ENCODE measurements at regions not wholly inside any gene's neighbourhood (a gene's known extent, or its start where the extent isn't known, plus 50 kb on each side); places are given as distances from the start of the nearest gene placed in this dataset.
A peak's percentile ranks its signal among the peaks of the same experiment; 100 is the strongest.
"Not testable (repeated sequence)": the region's sequence is repeated elsewhere in the genome, so short reads cannot be mapped to it uniquely, and the experiment has no call there.

- H3K27me3 Mint-ChIP-seq; H3K9me3 Mint-ChIP-seq; H3K4me1 Mint-ChIP-seq (ENCODE audit: low read depth); H3K9me3 ChIP-seq (ENCODE audit: control insufficient read depth in 1 of 2, insufficient read depth in 1 of 2, low read length in 2 of 2); ATAC-seq (ENCODE audit: poor library complexity); H3K4me3 ChIP-seq (ENCODE audit: low read length); H3K36me3 Mint-ChIP-seq (ENCODE audit: low read depth); DNase-seq; H3K4me1 ChIP-seq (ENCODE audit: insufficient read depth, low read length); H3K27ac Mint-ChIP-seq; H3K36me3 ChIP-seq (ENCODE audit: insufficient read depth, low read length); CTCF ChIA-PET; H3K4me3 Mint-ChIP-seq; H3K27me3 ChIP-seq (ENCODE audit: control insufficient read depth in 1 of 2, insufficient read depth in 2 of 2, low read length in 2 of 2); intact Hi-C loops (cut with DNase I, micrococcal nuclease); POLR2A ChIA-PET; H3K27ac ChIP-seq (ENCODE audit: low read depth in 1 of 2, low read length in 2 of 2): not testable (repeated sequence)
Measured at GRCh38 chr13:52565324-52565723, 76.9 kb upstream of the HNRNPA1L2 start.

- H3K4me3 Mint-ChIP-seq; H3K36me3 ChIP-seq (ENCODE audit: insufficient read depth, low read length); intact Hi-C loops (cut with DNase I, micrococcal nuclease); H3K4me1 ChIP-seq (ENCODE audit: insufficient read depth, low read length); H3K27me3 Mint-ChIP-seq; POLR2A ChIA-PET; H3K4me1 Mint-ChIP-seq (ENCODE audit: low read depth); H3K27me3 ChIP-seq (ENCODE audit: control insufficient read depth in 1 of 2, insufficient read depth in 2 of 2, low read length in 2 of 2); H3K36me3 Mint-ChIP-seq (ENCODE audit: low read depth); H3K27ac Mint-ChIP-seq; H3K9me3 ChIP-seq (ENCODE audit: control insufficient read depth in 1 of 2, insufficient read depth in 1 of 2, low read length in 2 of 2); H3K4me3 ChIP-seq (ENCODE audit: low read length); H3K27ac ChIP-seq (ENCODE audit: low read depth in 1 of 2, low read length in 2 of 2); CTCF ChIA-PET; H3K9me3 Mint-ChIP-seq: not testable (repeated sequence)
- TF ChIP-seq, protein P1, sequence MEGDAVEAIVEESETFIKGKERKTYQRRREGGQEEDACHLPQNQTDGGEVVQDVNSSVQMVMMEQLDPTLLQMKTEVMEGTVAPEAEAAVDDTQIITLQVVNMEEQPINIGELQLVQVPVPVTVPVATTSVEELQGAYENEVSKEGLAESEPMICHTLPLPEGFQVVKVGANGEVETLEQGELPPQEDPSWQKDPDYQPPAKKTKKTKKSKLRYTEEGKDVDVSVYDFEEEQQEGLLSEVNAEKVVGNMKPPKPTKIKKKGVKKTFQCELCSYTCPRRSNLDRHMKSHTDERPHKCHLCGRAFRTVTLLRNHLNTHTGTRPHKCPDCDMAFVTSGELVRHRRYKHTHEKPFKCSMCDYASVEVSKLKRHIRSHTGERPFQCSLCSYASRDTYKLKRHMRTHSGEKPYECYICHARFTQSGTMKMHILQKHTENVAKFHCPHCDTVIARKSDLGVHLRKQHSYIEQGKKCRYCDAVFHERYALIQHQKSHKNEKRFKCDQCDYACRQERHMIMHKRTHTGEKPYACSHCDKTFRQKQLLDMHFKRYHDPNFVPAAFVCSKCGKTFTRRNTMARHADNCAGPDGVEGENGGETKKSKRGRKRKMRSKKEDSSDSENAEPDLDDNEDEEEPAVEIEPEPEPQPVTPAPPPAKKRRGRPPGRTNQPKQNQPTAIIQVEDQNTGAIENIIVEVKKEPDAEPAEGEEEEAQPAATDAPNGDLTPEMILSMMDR (IDR thresholded peaks at IDR 0.05) = peak; percentile 28
- ATAC-seq (ENCODE audit: poor library complexity) (peak; percentile 69), DNase-seq (peak in 5 of 14 experiments; percentile 2 to 17 (median 12))
Measured at GRCh38 chr13:52569904-52570602, 72.2 kb upstream of the HNRNPA1L2 start.

DNA sequence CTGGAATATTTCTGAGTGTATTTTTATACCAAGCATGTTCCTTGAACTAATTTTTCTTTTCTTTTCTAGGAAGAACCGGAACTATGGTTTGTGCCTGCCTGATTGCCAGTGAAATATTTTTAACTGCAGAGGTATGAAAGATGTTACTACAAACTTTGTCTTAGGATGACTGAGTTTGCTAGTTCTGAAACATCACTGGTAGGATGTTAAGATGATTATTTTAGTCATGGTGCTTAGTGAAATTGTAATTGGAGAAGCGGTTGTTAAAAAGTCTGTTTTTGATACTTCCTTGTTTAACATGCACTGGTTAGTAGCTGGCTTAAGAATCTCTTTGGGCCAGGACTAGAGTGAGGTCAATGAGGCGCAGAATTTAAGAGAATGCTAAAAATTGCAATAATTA lies 71.1 kb upstream of the HNRNPA1L2 start:
- H3K4me1 ChIP-seq (ENCODE audit: insufficient read depth, low read length); H3K27me3 Mint-ChIP-seq; H3K36me3 Mint-ChIP-seq (ENCODE audit: low read depth); H3K27ac Mint-ChIP-seq; H3K27me3 ChIP-seq (ENCODE audit: control insufficient read depth in 1 of 2, insufficient read depth in 2 of 2, low read length in 2 of 2); H3K9me3 Mint-ChIP-seq; H3K9me3 ChIP-seq (ENCODE audit: control insufficient read depth in 1 of 2, insufficient read depth in 1 of 2, low read length in 2 of 2); H3K4me3 ChIP-seq (ENCODE audit: low read length); H3K4me1 Mint-ChIP-seq (ENCODE audit: low read depth); H3K36me3 ChIP-seq (ENCODE audit: insufficient read depth, low read length); H3K4me3 Mint-ChIP-seq; ATAC-seq (ENCODE audit: poor library complexity); POLR2A ChIA-PET; intact Hi-C loops (cut with DNase I, micrococcal nuclease); CTCF ChIA-PET; DNase-seq; H3K27ac ChIP-seq (ENCODE audit: low read depth in 1 of 2, low read length in 2 of 2): not testable (repeated sequence)

DNA sequence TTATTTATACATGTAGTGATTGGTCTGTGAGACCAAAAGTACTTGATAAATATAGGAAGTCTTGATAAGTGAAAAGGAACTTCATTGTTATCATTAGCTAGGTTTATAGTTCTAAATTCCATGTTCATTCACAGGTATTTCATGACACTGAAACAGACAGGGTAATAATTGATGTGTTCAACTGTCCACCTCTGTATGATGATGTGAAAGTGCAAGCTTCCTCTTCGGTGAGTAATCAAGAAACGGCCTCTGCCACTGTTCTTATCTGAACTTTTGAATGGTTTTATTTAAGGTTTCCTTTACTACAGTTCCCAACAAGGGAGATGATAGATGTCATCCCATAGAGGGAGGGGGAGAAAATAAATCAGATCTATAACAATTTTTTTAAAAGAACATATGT lies 59.3 kb upstream of the HNRNPA1L2 start:
- H3K36me3 Mint-ChIP-seq (ENCODE audit: low read depth); H3K9me3 Mint-ChIP-seq; CTCF ChIA-PET; H3K4me3 Mint-ChIP-seq; intact Hi-C loops (cut with DNase I, micrococcal nuclease); H3K27ac Mint-ChIP-seq; H3K9me3 ChIP-seq (ENCODE audit: control insufficient read depth in 1 of 2, insufficient read depth in 1 of 2, low read length in 2 of 2); DNase-seq; H3K4me1 Mint-ChIP-seq (ENCODE audit: low read depth); H3K4me1 ChIP-seq (ENCODE audit: insufficient read depth, low read length); ATAC-seq (ENCODE audit: poor library complexity); H3K27ac ChIP-seq (ENCODE audit: low read depth in 1 of 2, low read length in 2 of 2); H3K36me3 ChIP-seq (ENCODE audit: insufficient read depth, low read length); H3K27me3 ChIP-seq (ENCODE audit: control insufficient read depth in 1 of 2, insufficient read depth in 2 of 2, low read length in 2 of 2); POLR2A ChIA-PET; H3K4me3 ChIP-seq (ENCODE audit: low read length): not testable (repeated sequence)
- H3K27me3 Mint-ChIP-seq = peaks cover 11% of the 10 kb centered on the region
